ENCODE measurements at regions not wholly inside any gene's neighbourhood (a gene's known extent, or its start where the extent isn't known, plus 50 kb on each side); places are given as distances from the start of the nearest gene placed in this dataset.

DNA sequence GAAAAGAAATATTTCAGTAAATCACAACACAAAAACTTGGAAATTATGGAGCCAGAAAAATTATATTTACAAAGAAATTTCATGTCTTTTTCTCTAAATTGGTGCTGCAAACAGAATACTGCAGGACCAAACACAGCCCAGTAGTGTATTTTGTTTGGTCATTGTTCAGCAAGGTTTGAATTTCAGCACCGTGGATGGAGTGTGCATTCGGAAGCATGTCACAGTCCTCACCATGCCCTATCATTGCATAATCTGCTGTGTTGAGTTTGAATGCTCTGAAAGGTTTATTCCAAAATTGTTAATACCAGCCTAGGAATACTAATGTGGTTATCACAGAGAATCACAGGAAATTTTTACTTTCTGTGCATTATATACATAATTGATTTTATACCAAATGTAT lies 296.7 kb downstream of the METTL4 start:
- no peak overlapping the region for H2AFZ ChIP-seq (ENCODE audit: low read depth, low read length)
- TF ChIP-seq, protein P1, sequence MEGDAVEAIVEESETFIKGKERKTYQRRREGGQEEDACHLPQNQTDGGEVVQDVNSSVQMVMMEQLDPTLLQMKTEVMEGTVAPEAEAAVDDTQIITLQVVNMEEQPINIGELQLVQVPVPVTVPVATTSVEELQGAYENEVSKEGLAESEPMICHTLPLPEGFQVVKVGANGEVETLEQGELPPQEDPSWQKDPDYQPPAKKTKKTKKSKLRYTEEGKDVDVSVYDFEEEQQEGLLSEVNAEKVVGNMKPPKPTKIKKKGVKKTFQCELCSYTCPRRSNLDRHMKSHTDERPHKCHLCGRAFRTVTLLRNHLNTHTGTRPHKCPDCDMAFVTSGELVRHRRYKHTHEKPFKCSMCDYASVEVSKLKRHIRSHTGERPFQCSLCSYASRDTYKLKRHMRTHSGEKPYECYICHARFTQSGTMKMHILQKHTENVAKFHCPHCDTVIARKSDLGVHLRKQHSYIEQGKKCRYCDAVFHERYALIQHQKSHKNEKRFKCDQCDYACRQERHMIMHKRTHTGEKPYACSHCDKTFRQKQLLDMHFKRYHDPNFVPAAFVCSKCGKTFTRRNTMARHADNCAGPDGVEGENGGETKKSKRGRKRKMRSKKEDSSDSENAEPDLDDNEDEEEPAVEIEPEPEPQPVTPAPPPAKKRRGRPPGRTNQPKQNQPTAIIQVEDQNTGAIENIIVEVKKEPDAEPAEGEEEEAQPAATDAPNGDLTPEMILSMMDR (IDR thresholded peaks at IDR 0.05; ENCODE audit: borderline replicate concordance, extremely low read depth, low read length, poor library complexity, severe bottlenecking): no peak
- no peak for TF ChIP-seq EZH2 (IDR thresholded peaks at IDR 0.05; ENCODE audit: borderline replicate concordance, low read depth, low read length, severe bottlenecking)
- no peak overlapping the region for H3K27ac ChIP-seq (ENCODE audit: low read length)
- no peaks in the 10 kb centered on the region for H4K20me1 ChIP-seq (ENCODE audit: insufficient read depth, low read length)
- no peaks in the 10 kb centered on the region for H3K4me1 ChIP-seq (ENCODE audit: insufficient read depth, low read length)
- no peaks in the 10 kb centered on the region for H3K79me2 ChIP-seq (ENCODE audit: insufficient read depth, low read length)
- H3K27me3 ChIP-seq (ENCODE audit: insufficient read depth, low read length, poor library complexity): peaks cover 4% of the 10 kb centered on the region
- ATAC-seq (ENCODE audit: insufficient read depth, low read depth): no peak
- H3K36me3 ChIP-seq (ENCODE audit: insufficient read depth, low read length): no peaks in the 10 kb centered on the region
- H3K4me2 ChIP-seq (ENCODE audit: insufficient read depth, low read length): no peak overlapping the region
- H3K9me3 ChIP-seq (ENCODE audit: insufficient read depth, low read length, severe bottlenecking): no peaks in the 10 kb centered on the region
- no peak overlapping the region for H3K4me3 ChIP-seq (ENCODE audit: low read depth in 1 of 2, low read length in 2 of 2)
- no peak overlapping the region for H3K9ac ChIP-seq (ENCODE audit: low read depth, low read length)
- no peak for DNase-seq

GRCh38 chr18:2281086-2281485 lies 290.2 kb downstream of the METTL4 start:
- DNase-seq (no peak), ATAC-seq (ENCODE audit: insufficient read depth, low read depth) (no peak)
- H2AFZ ChIP-seq (ENCODE audit: low read depth, low read length): no peak overlapping the region
- H3K79me2 ChIP-seq (ENCODE audit: insufficient read depth, low read length): no peaks in the 10 kb centered on the region
- H3K36me3 ChIP-seq (ENCODE audit: insufficient read depth, low read length): no peaks in the 10 kb centered on the region
- H3K4me1 ChIP-seq (ENCODE audit: insufficient read depth, low read length): no peaks in the 10 kb centered on the region
- no peak overlapping the region for H3K9ac ChIP-seq (ENCODE audit: low read depth, low read length)
- H3K27ac ChIP-seq (ENCODE audit: low read length): no peak overlapping the region
- H3K4me2 ChIP-seq (ENCODE audit: insufficient read depth, low read length): no peak overlapping the region
- no peaks in the 10 kb centered on the region for H3K27me3 ChIP-seq (ENCODE audit: insufficient read depth, low read length, poor library complexity)
- H4K20me1 ChIP-seq (ENCODE audit: insufficient read depth, low read length): no peaks in the 10 kb centered on the region
- H3K4me3 ChIP-seq (ENCODE audit: low read depth in 1 of 2, low read length in 2 of 2): no peak overlapping the region
- no peaks in the 10 kb centered on the region for H3K9me3 ChIP-seq (ENCODE audit: insufficient read depth, low read length, severe bottlenecking)
- no peak for TF ChIP-seq EZH2 (IDR thresholded peaks at IDR 0.05; ENCODE audit: borderline replicate concordance, low read depth, low read length, severe bottlenecking)
- TF ChIP-seq, protein P1 (IDR thresholded peaks at IDR 0.05; ENCODE audit: borderline replicate concordance, extremely low read depth, low read length, poor library complexity, severe bottlenecking): no peak

- H2AFZ ChIP-seq (ENCODE audit: low read depth, low read length): no peak overlapping the region
- ATAC-seq (ENCODE audit: insufficient read depth, low read depth): no peak
Measured at GRCh38 chr18:2281523-2282199, 289.6 kb downstream of the METTL4 start.

More at GRCh38 chr18:2281523-2282199, 289.6 kb downstream of the METTL4 start:
- no peak overlapping the region for H3K9ac ChIP-seq (ENCODE audit: low read depth, low read length)
- H4K20me1 ChIP-seq (ENCODE audit: insufficient read depth, low read length): no peaks in the 10 kb centered on the region
- H3K27ac ChIP-seq (ENCODE audit: low read length): no peak overlapping the region
- H3K9me3 ChIP-seq (ENCODE audit: insufficient read depth, low read length, severe bottlenecking): no peaks in the 10 kb centered on the region
- H3K36me3 ChIP-seq (ENCODE audit: insufficient read depth, low read length): no peaks in the 10 kb centered on the region
- H3K27me3 ChIP-seq (ENCODE audit: insufficient read depth, low read length, poor library complexity): no peaks in the 10 kb centered on the region
- no peak overlapping the region for H3K4me3 ChIP-seq (ENCODE audit: low read depth in 1 of 2, low read length in 2 of 2)
- H3K4me1 ChIP-seq (ENCODE audit: insufficient read depth, low read length): no peaks in the 10 kb centered on the region
- no peaks in the 10 kb centered on the region for H3K79me2 ChIP-seq (ENCODE audit: insufficient read depth, low read length)
- DNase-seq: no peak
- no peak overlapping the region for H3K4me2 ChIP-seq (ENCODE audit: insufficient read depth, low read length)
- TF ChIP-seq EZH2 (IDR thresholded peaks at IDR 0.05; ENCODE audit: borderline replicate concordance, low read depth, low read length, severe bottlenecking): no peak
- TF ChIP-seq, protein P1 (IDR thresholded peaks at IDR 0.05; ENCODE audit: borderline replicate concordance, extremely low read depth, low read length, poor library complexity, severe bottlenecking): no peak

Data from DND-41 (cell line).